ENCODE measurements at regions not wholly inside any gene's neighbourhood (a gene's known extent, or its start where the extent isn't known, plus 50 kb on each side); places are given as distances from the start of the nearest gene placed in this dataset.

GRCh38 chr13:76292031-76292430 is 594.2 kb downstream of the KCTD12 start:
- TF ChIP-seq, protein P1, sequence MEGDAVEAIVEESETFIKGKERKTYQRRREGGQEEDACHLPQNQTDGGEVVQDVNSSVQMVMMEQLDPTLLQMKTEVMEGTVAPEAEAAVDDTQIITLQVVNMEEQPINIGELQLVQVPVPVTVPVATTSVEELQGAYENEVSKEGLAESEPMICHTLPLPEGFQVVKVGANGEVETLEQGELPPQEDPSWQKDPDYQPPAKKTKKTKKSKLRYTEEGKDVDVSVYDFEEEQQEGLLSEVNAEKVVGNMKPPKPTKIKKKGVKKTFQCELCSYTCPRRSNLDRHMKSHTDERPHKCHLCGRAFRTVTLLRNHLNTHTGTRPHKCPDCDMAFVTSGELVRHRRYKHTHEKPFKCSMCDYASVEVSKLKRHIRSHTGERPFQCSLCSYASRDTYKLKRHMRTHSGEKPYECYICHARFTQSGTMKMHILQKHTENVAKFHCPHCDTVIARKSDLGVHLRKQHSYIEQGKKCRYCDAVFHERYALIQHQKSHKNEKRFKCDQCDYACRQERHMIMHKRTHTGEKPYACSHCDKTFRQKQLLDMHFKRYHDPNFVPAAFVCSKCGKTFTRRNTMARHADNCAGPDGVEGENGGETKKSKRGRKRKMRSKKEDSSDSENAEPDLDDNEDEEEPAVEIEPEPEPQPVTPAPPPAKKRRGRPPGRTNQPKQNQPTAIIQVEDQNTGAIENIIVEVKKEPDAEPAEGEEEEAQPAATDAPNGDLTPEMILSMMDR (IDR thresholded peaks at IDR 0.05) = no peak
- TF ChIP-seq POLR2A (IDR thresholded peaks at IDR 0.05) (no peak), EP300 (IDR thresholded peaks at IDR 0.05) (no peak)

Data from ovary (tissue), 3 donors.